Progenitor cell of endocrine pancreas (in vitro differentiated cells): ENCODE measurements at regions not wholly inside any gene's neighbourhood (a gene's known extent, or its start where the extent isn't known, plus 50 kb on each side); places are given as distances from the start of the nearest gene placed in this dataset.

Source experiments
- DNase-seq: peaks from one replicate; pipeline ENCODE4 v3.0.0; 2021; ENCODE audit warnings: low spot score; ENCODE audit not compliant: unreplicated experiment
- H3K27ac Mint-ChIP-seq: 2 replicates; pipeline ENCODE4 v1.8.0; 2021; ENCODE audit warnings: mild to moderate bottlenecking, moderate library complexity, mixed read lengths
- H3K27me3 Mint-ChIP-seq: 2 replicates; pipeline ENCODE4 v1.8.0; 2021; ENCODE audit warnings: mixed read lengths
- H3K36me3 Mint-ChIP-seq: 2 replicates; pipeline ENCODE4 v1.8.0; 2022; ENCODE audit warnings: mixed read lengths; ENCODE audit not compliant: insufficient read depth
- H3K4me1 Mint-ChIP-seq: 2 replicates; pipeline ENCODE4 v1.8.0; 2021; ENCODE audit warnings: low read depth, mixed read lengths
- H3K4me3 Mint-ChIP-seq: 2 replicates; pipeline ENCODE4 v1.8.0; 2021; ENCODE audit warnings: low read depth, mild to moderate bottlenecking, moderate library complexity, mixed read lengths
- H3K9me3 Mint-ChIP-seq: 2 replicates; pipeline ENCODE4 v1.8.0; 2021; ENCODE audit warnings: low read depth, mixed read lengths
- TF ChIP-seq, protein P1 (sequence below): fragments of 200-600 bp; sonication (generic); IDR thresholded peaks from one replicate; pipeline ENCODE4 v1.5.0; 2021; ENCODE audit warnings: antibody characterized with exemption, mild to moderate bottlenecking; ENCODE audit not compliant: unreplicated experiment

DNA sequence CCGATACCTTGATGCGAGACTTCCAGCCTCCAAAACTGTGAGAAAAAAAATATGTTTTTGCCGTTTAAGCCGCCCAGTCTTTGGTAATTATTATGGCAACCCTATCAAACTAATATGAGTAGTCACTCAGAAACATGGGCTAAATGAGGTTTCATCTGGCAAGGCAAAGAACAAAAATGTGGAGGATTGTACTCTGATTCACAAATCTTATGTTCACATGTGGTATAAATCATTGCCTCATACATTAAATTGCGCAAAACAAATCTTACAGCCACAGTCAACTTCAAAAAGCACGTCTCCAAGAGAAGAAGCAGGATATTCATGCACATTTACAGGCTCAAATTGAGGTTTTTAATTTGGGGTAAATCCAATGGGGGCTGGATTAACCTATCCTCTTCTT lies 1435.4 kb upstream of the LRRTM1 start:
- H3K36me3 Mint-ChIP-seq: no peaks in the 10 kb centered on the region
- H3K27me3 Mint-ChIP-seq: no peaks in the 10 kb centered on the region
- H3K27ac Mint-ChIP-seq: no peak overlapping the region
- H3K9me3 Mint-ChIP-seq: peaks cover 8% of the 10 kb centered on the region
- TF ChIP-seq, protein P1, sequence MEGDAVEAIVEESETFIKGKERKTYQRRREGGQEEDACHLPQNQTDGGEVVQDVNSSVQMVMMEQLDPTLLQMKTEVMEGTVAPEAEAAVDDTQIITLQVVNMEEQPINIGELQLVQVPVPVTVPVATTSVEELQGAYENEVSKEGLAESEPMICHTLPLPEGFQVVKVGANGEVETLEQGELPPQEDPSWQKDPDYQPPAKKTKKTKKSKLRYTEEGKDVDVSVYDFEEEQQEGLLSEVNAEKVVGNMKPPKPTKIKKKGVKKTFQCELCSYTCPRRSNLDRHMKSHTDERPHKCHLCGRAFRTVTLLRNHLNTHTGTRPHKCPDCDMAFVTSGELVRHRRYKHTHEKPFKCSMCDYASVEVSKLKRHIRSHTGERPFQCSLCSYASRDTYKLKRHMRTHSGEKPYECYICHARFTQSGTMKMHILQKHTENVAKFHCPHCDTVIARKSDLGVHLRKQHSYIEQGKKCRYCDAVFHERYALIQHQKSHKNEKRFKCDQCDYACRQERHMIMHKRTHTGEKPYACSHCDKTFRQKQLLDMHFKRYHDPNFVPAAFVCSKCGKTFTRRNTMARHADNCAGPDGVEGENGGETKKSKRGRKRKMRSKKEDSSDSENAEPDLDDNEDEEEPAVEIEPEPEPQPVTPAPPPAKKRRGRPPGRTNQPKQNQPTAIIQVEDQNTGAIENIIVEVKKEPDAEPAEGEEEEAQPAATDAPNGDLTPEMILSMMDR: no peak
- H3K4me3 Mint-ChIP-seq: no peak overlapping the region
- no peak for DNase-seq
- no peaks in the 10 kb centered on the region for H3K4me1 Mint-ChIP-seq

DNA sequence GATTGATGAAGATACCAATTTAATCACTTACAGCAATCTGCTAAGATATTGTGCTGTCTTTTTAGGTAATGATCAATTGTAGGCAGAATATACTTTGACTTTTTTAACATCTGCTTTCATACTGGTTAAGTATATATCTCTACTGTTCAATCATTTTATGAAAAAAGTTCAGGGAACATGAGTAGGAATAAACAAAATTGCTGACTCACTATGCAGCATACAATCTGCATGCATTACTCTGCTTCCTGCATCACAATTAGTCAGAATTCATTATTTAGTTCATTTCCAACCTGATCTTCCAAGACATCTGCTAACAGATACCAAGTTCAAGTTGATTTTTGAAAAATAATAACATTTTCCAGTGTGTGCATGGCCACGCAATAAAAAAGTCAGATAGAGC lies 1430.4 kb upstream of the LRRTM1 start:
- Mint-ChIP-seq H3K4me1 (no peaks in the 10 kb centered on the region), H3K27me3 (no peaks in the 10 kb centered on the region), H3K36me3 (no peaks in the 10 kb centered on the region), H3K27ac (no peak overlapping the region), H3K4me3 (no peak overlapping the region), H3K9me3 (no peaks in the 10 kb centered on the region)
- DNase-seq: no peak
- TF ChIP-seq, protein P1: no peak

DNA sequence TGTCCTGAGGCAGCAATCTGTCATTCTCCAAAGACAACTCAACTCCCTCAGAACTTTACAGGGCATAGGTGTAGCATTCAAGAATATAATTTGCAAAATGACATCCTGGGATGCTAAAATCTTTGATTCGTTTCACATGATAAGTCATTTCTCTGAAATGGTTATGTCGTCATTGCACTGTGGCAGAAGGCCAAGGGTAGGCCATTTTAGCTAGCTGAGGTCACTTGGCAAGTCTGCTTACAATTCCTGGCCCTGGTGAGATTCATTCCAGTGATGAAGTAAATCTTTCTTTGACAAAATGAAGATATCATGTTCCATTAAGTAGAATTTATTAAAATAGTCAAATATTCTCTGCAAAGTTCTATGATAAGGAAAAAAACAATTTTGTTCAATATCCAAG lies 1410.3 kb upstream of the LRRTM1 start:
- Mint-ChIP-seq H3K4me1 (no peaks in the 10 kb centered on the region), H3K4me3 (no peak overlapping the region), H3K9me3 (no peaks in the 10 kb centered on the region), H3K27ac (no peak overlapping the region), H3K36me3 (no peaks in the 10 kb centered on the region), H3K27me3 (no peaks in the 10 kb centered on the region)
- no peak for DNase-seq
- TF ChIP-seq, protein P1: no peak

DNA sequence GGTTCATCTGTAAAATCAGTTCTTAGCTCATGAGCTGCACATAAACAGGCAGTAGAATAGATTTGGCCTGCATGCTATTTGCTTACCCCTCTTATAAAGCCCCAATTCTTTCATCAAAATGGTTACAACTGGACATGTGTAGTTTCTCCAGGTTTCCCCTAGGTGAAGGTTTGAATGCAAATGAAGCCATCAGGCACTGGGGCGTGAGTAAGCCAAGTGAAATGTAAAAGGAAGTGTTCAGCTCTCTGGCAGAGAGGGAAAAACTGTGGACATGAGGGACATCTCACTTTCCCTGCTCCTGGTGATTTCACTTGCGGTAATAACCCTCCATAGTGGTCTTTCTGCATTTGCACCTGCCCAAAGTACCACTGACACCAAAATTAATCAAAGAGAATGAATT lies 1402.3 kb upstream of the LRRTM1 start:
- H3K27ac Mint-ChIP-seq: no peak overlapping the region
- DNase-seq: no peak
- TF ChIP-seq, protein P1: no peak

DNA sequence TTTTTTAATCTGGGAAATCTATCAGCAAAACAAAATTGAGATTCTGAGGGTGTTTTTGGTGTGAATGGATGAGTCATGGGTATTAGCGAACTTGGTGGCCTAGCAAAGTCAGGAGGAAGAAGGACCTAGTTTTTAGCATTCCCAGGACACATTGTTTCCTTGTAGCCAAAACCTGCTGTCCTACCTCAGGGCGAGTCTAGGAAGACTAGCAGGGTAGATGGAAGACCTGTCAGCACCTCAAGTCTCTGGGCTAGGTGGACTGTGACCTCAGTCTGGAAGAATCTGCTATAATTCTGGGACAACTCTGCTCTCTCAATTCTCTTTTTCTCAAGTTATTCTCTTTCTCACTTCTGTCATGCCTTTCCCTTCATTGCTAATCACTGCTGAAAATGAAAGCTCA lies 1399.3 kb upstream of the LRRTM1 start:
- no peak overlapping the region for H3K27ac Mint-ChIP-seq
- DNase-seq: no peak
- H3K36me3 Mint-ChIP-seq: no peaks in the 10 kb centered on the region
- H3K4me3 Mint-ChIP-seq: no peak overlapping the region
- no peaks in the 10 kb centered on the region for H3K9me3 Mint-ChIP-seq
- H3K27me3 Mint-ChIP-seq: no peaks in the 10 kb centered on the region
- TF ChIP-seq, protein P1: no peak
- peaks cover 4% of the 10 kb centered on the region for H3K4me1 Mint-ChIP-seq

More for the DNA sequence above, 1402.3 kb upstream of the LRRTM1 start:
- Mint-ChIP-seq H3K9me3 (no peaks in the 10 kb centered on the region), H3K4me1 (peaks cover 4% of the 10 kb centered on the region), H3K4me3 (no peak overlapping the region), H3K27me3 (no peaks in the 10 kb centered on the region), H3K36me3 (no peaks in the 10 kb centered on the region)
